Keratinocyte (primary cell): ENCODE measurements at regions not wholly inside any gene's neighbourhood (a gene's known extent, or its start where the extent isn't known, plus 50 kb on each side); places are given as distances from the start of the nearest gene placed in this dataset.

Experiments used
- CTCF ChIP-seq, 3 experiments: IDR thresholded peaks in 1 of 3; conservative IDR thresholded peaks in 1 of 3; optimal IDR thresholded peaks in 1 of 3; 2 replicates in 2 of 3; 3 replicates in 1 of 3; pipeline versions ENCODE3 to v1.5.1; 2011; ENCODE audit warnings: low read length in 3 of 3, mild to moderate bottlenecking in 3 of 3, moderate library complexity in 2 of 3, control low read depth in 1 of 3, inconsistent platforms in 1 of 3; ENCODE audit not compliant: insufficient read depth in 2 of 3; ENCODE audit errors: extremely low read depth in 1 of 3
- EZH2 ChIP-seq: IDR thresholded peaks from one replicate; pipeline ENCODE4 v1.6.1; 2012; ENCODE audit warnings: inconsistent platforms, mild to moderate bottlenecking, low read length, moderate library complexity

GRCh38 chr6:80769106-80769505 is 662.6 kb downstream of the BCKDHB start:
- TF ChIP-seq CTCF (optimal IDR thresholded peaks at IDR 0.05 in 1 of 3, IDR thresholded peaks at IDR 0.05 in 1 of 3, conservative IDR thresholded peaks at IDR 0.05 in 1 of 3; ENCODE audit: extremely low read depth in 1 of 3, insufficient read depth in 2 of 3, low read length in 3 of 3): no peak
- no peak for TF ChIP-seq EZH2
